Lung (tissue), 11 donors: ENCODE measurements at regions not wholly inside any gene's neighbourhood (a gene's known extent, or its start where the extent isn't known, plus 50 kb on each side); places are given as distances from the start of the nearest gene placed in this dataset.

ENCODE experiments used
- ATAC-seq: fragments of 200-7000 bp; cut with Tn5 transposase; one replicate; pipeline ENCODE4 v1.9.1; 2020; ENCODE audit warnings: moderate number of reproducible peaks; ENCODE audit not compliant: insufficient read depth, low FRiP score
- DNase-seq, 3 donors: peaks; one replicate each; pipeline ENCODE4 v3.0.0-alpha.2; 2013 to 2017
- H3K27ac ChIP-seq, 2 donors: one replicate each; pipeline ENCODE4 v1.5.1; 2013; ENCODE audit warnings: mild to moderate bottlenecking in 2 of 2, moderate library complexity in 2 of 2, control low read depth in 1 of 2, inconsistent platforms in 1 of 2, low read depth in 1 of 2, low read length in 1 of 2
- H3K27me3 ChIP-seq, 3 donors: one replicate each; pipeline ENCODE4 v1.5.1; 2013; ENCODE audit warnings: low read length in 2 of 3; ENCODE audit not compliant: control insufficient read depth in 3 of 3, insufficient read depth in 3 of 3
- H3K36me3 ChIP-seq, 4 donors: one replicate each; pipeline ENCODE4 v1.5.1; 2013; ENCODE audit warnings: low read length in 4 of 4, mild to moderate bottlenecking in 1 of 4, moderate library complexity in 1 of 4; ENCODE audit not compliant: control insufficient read depth in 4 of 4, insufficient read depth in 4 of 4
- H3K4me1 ChIP-seq, 5 donors: one replicate each; pipeline ENCODE4 v1.5.1; 2013; ENCODE audit warnings: low read length in 5 of 5, mild to moderate bottlenecking in 2 of 5, moderate library complexity in 1 of 5; ENCODE audit not compliant: control insufficient read depth in 5 of 5, insufficient read depth in 5 of 5
- H3K4me3 ChIP-seq: one replicate; pipeline ENCODE4 v1.5.1; 2013; ENCODE audit warnings: mild to moderate bottlenecking, control low read depth, moderate library complexity
- H3K9ac ChIP-seq, 2 donors: one replicate each; pipeline ENCODE4 v1.5.1; 2013; ENCODE audit warnings: low read length in 2 of 2, control low read depth in 1 of 2; ENCODE audit not compliant: insufficient read depth in 1 of 2
- H3K9me3 ChIP-seq, 4 donors: one replicate each; pipeline ENCODE4 v1.5.1; 2013; ENCODE audit warnings: low read length in 3 of 4, mild to moderate bottlenecking in 1 of 4, moderate library complexity in 1 of 4; ENCODE audit not compliant: control insufficient read depth in 4 of 4, insufficient read depth in 3 of 4
- CTCF ChIP-seq: IDR thresholded peaks from 2 replicates; pipeline ENCODE4 v1.5.1; 2012; ENCODE audit warnings: mild to moderate bottlenecking; ENCODE audit errors: control extremely low read depth, extremely low read depth
- WGBS, 2 donors: extraction: QIAGEN DNeasy Blood & Tissue Kit; methylation state at CpG; one replicate each; pipeline ENCODE4 v1.1.7; 2013; 5-methylcytosine and 5-hydroxymethylcytosine counted together
- donor health status: control.
- donor health status: control.
- donor health status: Bipolar disorder and iron deficiency.
- donor health status: healthy.
- donor health status: DM: yes; HTN: yes; CAD: no.

GRCh38 chr4:20617678-20618396 is 82.4 kb upstream of the PACRGL start:
- H3K27ac ChIP-seq, result no peak overlapping the region
- WGBS, 2 donors, result 35 to 41% methylated on average over 10 of the region's 10 CpGs

GRCh38 chr4:20618731-20619130 is 81.5 kb upstream of the PACRGL start:
- WGBS, 2 donors, result 68 to 79% methylated on average over 12 of the region's 12 CpGs
- no peak overlapping the region for H3K4me3 ChIP-seq

More at GRCh38 chr4:20617678-20618396, 82.4 kb upstream of the PACRGL start:
- Histone ChIP-seq H3K36me3 (peaks cover 0 to 46% (median 12%) of the 10 kb centered on the region in 4 donors), H3K9me3 (no peaks in the 10 kb centered on the region), H3K4me3 (no peak overlapping the region), H3K4me1 (peaks cover 0 to 71% (median 2%) of the 10 kb centered on the region in 5 donors), H3K9ac (no peak overlapping the region), H3K27me3 (no peaks in the 10 kb centered on the region)
- DNase-seq (peak; percentile 86 to 96 (median 94)), ATAC-seq (no peak)
- no peak for TF ChIP-seq CTCF

GRCh38 chr4:20621476-20621875 is 78.8 kb upstream of the PACRGL start:
- no peak overlapping the region for H3K27ac ChIP-seq
- H3K4me1 ChIP-seq, result peaks cover 0 to 65% (median 3%) of the 10 kb centered on the region in 5 donors
- DNase-seq (peak in 2 of 3 donors; percentile 38 to 44), ATAC-seq (no peak)
- 31 to 33% methylated on average over 1 of the region's 1 CpG for WGBS, 2 donors
- no peak overlapping the region for H3K4me3 ChIP-seq
- no peak for TF ChIP-seq CTCF
- no peaks in the 10 kb centered on the region for H3K27me3 ChIP-seq
- peaks cover 0 to 26% (median 9%) of the 10 kb centered on the region in 4 donors for H3K36me3 ChIP-seq
- H3K9me3 ChIP-seq, result no peaks in the 10 kb centered on the region
- peak overlapping the region in 1 of 2 donors; percentile 28 for H3K9ac ChIP-seq

More at GRCh38 chr4:20618731-20619130, 81.5 kb upstream of the PACRGL start:
- Histone ChIP-seq H3K27me3 (no peaks in the 10 kb centered on the region), H3K36me3 (peaks cover 0 to 40% (median 12%) of the 10 kb centered on the region in 4 donors), H3K9ac (no peak overlapping the region), H3K9me3 (no peaks in the 10 kb centered on the region), H3K4me1 (peaks cover 0 to 71% (median 2%) of the 10 kb centered on the region in 5 donors), H3K27ac (peak overlapping the region in 1 of 2 donors; percentile 13)
- DNase-seq, result no peak
- TF ChIP-seq CTCF, result no peak
- ATAC-seq, result no peak
